OCI-LY7 (cell line): ENCODE measurements at regions not wholly inside any gene's neighbourhood (a gene's known extent, or its start where the extent isn't known, plus 50 kb on each side); places are given as distances from the start of the nearest gene placed in this dataset.

ENCODE experiments used
- CTCF ChIP-seq: fragments of 200-600 bp; sonication (generic); conservative IDR thresholded peaks from 2 replicates; pipeline ENCODE4 v1.5.1; 2014; ENCODE audit warnings: mild to moderate bottlenecking, antibody characterized with exemption, low read length, moderate library complexity, mixed read lengths
- EZH2phosphoT487 ChIP-seq: fragments of 200-600 bp; sonication (generic); IDR thresholded peaks from 2 replicates; pipeline ENCODE4 v1.6.1; 2018; ENCODE audit warnings: low read depth, borderline replicate concordance, mild to moderate bottlenecking, mixed run types, antibody characterized with exemption, low read length, moderate library complexity, mixed read lengths

DNA sequence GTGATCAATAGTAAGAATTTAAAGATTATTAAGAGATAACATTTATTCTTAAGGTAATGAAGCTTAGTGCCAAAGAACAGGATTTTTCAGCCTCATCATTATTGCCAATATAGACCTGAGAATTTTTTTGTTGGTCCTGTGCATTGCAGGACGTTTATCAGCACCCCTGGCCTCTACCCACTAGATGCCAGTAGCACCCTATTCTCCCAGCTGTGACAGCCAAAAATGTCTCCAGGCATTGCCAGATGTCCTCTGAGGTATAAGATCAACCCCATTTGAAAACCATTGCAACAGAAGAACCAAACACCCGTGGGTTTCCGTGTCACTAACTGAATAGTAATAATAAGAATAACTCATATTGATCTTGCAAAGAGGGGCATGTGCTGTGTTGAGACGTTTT, 700.0 kb upstream of the SOX11 start:
- TF ChIP-seq CTCF, result 0 out of 2 replicates have a peak, but pooled peaks have one; percentile 13
- TF ChIP-seq EZH2phosphoT487, result no peak
